PC-9 (cell line): ENCODE measurements at regions not wholly inside any gene's neighbourhood (a gene's known extent, or its start where the extent isn't known, plus 50 kb on each side); places are given as distances from the start of the nearest gene placed in this dataset.

Experiments used
- EZH2 ChIP-seq: fragments of 200-600 bp; sonication (generic); IDR thresholded peaks from 2 replicates; pipeline ENCODE4 v1.8.0; 2017; ENCODE audit warnings: antibody characterized with exemption, low read depth
- TF ChIP-seq, protein P1 (sequence below): fragments of 200-600 bp; sonication (generic); conservative IDR thresholded peaks from 2 replicates; pipeline ENCODE4 v1.6.1; 2017; ENCODE audit warnings: mixed run types, antibody characterized with exemption, mild to moderate bottlenecking, moderate library complexity

DNA sequence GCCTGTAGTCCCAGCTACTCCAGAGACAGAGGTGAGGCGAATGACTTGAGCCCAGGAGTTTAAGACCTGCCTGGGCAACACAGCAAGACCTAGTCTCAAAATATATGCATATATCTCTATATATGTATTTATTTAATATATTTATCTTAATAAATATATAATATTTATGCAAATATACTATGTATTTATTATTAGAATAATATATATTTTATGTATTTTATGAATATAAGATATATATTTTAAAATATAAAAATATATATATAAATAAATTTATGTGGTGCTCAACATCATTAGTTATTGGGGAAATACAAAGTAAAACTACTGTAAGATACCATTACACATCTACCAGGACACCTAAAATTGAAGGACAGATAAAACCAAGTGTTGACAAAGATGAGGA, 58.1 kb upstream of the IPO5 start:
- no peak for TF ChIP-seq EZH2
- TF ChIP-seq, protein P1, sequence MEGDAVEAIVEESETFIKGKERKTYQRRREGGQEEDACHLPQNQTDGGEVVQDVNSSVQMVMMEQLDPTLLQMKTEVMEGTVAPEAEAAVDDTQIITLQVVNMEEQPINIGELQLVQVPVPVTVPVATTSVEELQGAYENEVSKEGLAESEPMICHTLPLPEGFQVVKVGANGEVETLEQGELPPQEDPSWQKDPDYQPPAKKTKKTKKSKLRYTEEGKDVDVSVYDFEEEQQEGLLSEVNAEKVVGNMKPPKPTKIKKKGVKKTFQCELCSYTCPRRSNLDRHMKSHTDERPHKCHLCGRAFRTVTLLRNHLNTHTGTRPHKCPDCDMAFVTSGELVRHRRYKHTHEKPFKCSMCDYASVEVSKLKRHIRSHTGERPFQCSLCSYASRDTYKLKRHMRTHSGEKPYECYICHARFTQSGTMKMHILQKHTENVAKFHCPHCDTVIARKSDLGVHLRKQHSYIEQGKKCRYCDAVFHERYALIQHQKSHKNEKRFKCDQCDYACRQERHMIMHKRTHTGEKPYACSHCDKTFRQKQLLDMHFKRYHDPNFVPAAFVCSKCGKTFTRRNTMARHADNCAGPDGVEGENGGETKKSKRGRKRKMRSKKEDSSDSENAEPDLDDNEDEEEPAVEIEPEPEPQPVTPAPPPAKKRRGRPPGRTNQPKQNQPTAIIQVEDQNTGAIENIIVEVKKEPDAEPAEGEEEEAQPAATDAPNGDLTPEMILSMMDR = no peak
